ENCODE measurements at regions not wholly inside any gene's neighbourhood (a gene's known extent, or its start where the extent isn't known, plus 50 kb on each side); places are given as distances from the start of the nearest gene placed in this dataset.

GRCh38 chr7:106731187-106731586, 70.2 kb upstream of the CCDC71L start:
- TF ChIP-seq POLR2AphosphoS5 (IDR thresholded peaks at IDR 0.05) (no peak), POLR2A (IDR thresholded peaks at IDR 0.05) (no peak), CTCF (IDR thresholded peaks at IDR 0.05) (no peak), EP300 (IDR thresholded peaks at IDR 0.05) (no peak)

Measured in gastroesophageal sphincter (tissue), 3 donors.